HG03565 (cell line): ENCODE measurements at regions not wholly inside any gene's neighbourhood (a gene's known extent, or its start where the extent isn't known, plus 50 kb on each side); places are given as distances from the start of the nearest gene placed in this dataset.

Experiments
- ATAC-seq: cut with Tn5 transposase; IDR thresholded peaks from one replicate; pipeline ENCODE4 v1.9.1; 2021; ENCODE audit warnings: mild to moderate bottlenecking, moderate library complexity; ENCODE audit not compliant: unreplicated experiment

DNA sequence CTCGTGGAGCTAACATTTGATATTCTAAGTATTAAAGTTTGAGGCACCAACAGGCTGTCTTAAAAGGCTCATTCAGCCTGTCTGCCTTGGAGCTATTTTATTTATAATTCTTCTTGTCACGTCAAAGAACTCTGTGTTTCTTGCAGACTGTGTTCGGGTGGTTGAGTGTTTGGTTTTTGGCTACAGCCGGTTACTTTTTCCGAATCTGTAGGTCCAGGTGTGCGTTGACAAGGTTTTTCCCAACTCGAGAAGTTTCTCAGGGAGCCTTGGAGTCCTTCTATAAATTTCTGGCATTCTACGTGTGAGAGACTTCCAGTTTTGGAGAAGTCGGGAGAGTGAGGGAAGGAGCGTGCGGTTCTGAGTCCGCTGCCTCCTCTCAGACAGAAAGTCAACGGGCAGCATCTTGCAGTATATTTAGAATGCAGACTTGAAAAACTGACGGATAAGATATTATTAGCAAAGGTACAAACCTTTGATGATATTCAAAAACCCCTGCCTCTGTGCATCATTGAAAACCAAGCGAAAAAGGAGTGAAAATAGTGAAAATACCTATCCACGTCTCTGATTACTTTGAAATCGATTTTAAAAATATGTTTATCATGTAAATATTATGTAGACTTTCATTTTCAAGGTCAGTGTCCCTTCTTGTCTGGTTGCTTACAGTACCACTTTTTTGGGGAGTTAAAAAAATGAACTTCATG, 85.2 kb upstream of the PPARA start:
- ATAC-seq = no peak

DNA sequence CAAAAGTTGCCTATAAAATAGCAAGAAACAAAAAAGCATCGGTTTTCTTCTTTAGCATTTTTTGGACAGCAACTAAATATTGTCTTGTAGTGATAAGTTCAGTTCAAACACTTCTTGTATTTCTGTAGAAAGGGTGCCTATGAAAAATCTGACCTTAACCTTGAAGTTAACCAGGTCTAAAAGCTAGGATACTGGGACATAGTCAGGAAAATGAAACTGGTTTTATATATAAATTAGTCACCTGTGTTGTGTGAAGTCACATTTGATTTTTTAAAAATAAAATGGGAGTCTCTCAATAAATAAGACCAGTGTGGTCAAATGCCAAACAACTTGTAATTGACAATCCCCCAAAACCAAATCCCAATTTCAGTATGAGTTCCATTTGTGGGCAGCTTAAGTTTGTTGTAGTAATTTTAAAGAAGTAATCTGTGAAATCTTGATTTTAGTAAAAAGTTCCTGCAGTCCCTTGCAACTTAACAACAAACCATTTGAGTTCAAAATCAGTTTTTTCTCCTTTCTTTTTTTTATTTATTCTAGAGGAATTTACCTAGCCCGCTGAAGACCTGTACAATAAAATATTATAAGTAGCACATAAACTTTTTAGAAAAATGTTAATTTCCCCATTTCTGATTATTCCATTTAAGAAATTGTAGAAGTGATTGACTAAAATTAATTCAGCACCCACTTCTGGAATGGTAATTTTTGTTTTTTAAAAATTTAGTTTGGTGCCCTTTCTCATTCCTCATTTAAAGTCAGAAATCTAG, 84.5 kb upstream of the PPARA start:
- no peak for ATAC-seq

DNA sequence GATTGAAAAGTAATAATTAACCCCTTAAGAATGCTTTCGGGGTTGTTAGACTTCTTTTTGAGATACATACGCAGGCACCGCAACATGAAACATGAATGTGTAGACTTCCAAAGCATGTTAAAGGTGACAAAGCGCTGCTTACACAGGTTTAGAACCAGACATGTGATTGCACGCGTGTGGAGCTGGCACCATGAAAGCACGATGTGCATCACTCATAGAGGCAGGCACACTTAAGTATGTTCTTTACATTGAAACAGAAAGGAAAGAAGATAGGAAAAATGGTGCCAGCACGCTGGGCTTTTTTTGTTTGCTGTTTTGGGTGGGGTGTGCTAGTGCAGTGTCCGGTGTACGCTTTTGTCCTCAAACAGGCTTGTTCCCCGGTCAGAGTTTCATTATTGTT, 83.6 kb upstream of the PPARA start:
- no peak for ATAC-seq

DNA sequence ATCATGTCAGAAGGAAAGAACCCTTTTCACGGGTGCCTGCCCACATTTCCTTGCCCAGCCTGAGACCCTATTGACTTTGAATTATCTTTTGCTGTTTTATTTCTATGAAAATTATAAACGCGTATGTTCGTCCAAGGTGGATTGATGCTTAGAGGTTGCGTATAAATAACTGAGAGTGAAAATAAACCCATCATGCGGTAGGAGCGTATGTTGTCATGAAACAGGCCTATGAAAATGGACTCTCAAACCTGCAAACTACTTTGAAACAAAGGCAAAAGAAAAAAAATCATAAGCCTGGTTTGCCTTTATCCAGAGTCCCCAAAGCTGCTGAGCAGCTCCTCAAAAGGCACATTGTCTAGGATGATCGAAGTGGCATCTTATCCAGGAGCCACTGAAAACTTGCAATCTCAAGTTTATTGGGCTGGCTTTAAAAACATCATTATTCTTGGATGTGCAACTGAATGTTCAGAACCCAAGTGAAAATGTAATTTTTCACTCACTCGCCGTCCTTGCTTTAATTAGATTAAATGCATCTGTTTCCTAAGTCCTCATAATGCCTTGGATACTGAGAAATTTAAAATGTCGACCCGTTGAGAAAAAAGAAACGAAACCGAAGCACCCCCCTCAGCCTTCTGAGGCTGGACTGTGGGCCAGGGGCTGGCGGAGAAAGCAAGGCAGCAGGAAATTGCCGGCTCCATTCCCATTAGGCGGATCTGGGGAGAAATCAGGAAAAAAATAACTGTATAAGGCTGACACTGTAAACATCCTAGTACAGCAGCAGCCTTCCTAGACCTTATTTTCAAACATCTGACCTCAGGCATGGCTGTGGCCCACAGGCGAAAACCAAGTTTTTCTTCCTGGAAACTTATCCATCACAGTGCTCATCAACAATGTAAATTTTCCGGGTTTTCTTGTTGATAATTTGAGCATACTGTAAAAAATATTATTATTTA, 82.9 kb upstream of the PPARA start:
- ATAC-seq = no peak

DNA sequence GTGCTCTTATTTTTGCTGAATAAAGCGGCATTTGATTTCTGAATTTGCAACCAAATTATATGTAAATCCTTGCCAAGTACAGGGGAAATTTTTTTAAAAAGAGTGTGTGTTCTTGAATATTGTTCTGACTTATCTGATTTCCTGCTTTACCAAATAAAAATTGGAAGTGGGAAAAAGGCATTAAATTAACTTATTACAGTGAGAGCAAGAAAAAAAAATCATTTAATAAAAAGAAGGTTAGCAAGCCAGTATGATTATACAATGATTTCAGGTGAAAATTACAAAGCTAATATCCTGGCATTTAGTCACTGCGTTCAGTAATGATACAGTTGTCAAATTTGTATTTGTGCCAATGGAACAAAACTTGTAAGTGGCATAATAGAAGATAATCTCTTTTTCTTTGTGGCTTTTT, 82.1 kb upstream of the PPARA start:
- no peak for ATAC-seq

DNA sequence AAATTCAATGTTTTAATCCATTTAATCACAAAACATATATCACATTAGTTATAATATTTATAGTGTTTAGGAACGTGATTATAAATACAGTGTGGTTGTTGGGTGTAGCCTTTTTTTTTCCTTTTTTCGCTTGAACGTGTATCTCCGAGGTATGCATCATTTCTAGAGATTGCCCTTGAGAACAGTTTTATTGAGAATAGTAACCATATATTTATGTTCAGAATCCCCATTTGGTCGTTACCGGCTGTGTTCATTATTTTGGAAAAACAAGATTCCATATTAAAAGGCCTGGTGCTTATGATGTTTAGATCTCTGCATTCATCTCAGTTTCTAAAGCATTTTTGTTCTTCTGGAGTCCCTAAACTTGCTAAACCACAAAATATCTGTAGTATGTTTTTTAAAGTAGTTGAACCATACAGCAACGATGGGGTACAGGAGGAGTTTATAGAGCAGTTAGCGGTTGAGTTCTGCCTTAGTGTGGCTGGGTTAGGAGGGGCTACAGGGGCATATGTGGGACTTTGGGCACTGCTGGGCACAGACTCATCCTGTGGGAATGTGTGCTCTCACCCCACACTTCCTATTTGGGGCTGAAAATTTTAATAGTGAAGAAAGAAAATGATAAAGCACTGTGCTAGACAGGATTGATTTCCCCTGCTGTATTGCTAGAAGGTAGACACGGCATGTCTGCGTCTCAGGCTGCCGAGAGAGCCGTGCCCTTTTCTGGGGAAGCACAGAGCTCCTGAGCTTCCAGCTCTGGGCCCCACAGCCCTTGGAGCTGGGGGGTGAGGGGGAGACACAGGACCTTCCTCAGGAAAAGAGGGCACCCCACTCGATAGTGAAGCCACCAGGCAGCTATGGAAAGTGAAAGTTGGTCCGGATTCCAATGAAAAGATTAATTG, 81.5 kb upstream of the PPARA start:
- ATAC-seq = no peak

DNA sequence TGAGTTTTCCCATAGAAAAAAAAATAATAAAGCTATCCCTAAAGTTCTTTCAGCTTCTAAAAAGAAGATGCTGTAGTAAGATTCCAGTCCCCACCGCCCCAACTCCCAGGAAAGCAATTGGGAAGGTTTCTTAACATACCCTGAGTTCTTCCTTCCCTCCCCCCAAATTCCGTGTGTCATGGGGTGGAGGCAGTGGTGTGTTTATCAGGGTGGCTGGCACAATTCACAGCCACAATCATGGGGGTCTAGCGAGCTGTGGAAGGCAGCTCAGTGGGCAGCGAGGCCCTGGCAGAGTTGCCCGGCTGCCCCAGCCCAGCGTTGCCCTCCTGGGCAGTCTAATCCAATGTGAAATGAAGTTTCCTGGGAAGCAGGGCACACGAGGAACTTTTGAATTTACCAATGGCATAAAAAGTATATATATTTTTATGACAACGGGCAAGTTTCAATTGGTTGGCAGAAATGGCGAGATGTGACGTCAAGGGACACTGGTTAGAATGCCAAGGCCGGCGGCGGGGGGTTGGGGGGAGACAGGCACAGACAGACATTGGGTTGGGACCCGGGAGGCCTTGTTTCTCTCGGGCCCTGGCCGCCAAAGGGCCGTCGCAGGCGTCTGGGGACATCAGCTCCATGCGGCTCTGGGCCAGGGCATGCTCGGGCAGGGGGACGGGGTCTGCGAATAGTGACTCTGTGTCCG, 80.7 kb upstream of the PPARA start:
- ATAC-seq = no peak

DNA sequence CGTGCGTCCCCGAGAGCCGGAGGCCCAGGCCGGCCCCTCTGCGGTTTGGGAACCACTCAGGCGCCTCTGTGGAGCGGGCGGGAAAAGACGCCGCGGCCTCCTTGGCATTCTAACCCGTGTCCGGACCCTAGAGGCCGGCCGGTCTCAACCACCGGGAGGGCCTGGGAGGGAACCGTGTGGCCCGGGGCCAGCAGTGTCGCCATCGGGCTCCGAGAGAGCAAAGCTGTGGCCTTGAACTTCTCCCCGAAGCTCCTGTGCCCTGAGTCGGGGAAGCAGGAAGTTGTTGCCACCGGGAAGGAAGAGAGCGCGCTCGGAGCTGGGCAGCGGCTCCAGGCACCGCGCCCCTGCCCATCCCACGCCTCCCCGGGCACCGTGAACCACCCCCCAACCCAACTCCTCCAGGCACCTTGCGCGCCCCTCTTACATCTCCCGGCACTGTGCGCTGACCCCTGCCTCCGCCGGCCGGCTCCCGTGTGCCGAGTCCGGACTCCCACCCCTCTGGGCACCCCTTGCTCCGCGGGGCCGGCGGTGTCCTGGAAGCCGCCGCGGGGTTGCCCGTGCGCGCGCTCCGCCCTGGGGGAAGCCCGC, 80.0 kb upstream of the PPARA start:
- no peak for ATAC-seq

DNA sequence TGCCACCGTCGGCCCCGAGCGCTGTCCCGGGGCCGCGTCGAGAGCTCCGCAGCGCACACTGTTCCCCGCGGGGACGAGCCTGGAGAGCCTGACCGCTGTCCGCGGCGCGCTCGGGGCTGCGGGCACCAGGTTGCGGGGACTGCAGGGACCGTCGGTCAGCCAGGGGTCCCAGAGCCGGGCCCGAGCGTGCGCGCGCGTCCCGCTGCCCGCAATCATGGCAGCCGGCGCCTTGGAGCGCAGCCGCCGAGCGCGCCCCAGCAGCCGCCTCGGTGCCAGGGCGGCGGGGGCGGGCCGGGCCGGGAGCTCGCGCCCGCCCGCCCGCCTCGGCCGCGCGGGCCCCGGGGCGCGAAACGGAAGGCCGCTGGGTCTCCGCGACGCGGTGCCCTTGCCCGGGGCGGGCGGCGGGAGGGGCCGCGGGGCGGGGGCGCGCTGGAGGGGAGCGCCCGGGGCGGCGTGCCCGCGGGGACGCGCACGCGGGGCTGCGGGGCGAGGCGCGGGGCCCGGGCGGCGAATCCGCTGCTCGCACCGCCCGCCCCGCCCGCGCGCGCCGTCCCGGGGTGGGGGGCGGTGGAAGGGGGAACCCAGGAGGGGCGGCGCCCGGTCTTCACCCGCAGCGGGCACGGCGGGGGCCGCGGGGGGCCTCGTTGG, 79.4 kb upstream of the PPARA start:
- no peak for ATAC-seq

DNA sequence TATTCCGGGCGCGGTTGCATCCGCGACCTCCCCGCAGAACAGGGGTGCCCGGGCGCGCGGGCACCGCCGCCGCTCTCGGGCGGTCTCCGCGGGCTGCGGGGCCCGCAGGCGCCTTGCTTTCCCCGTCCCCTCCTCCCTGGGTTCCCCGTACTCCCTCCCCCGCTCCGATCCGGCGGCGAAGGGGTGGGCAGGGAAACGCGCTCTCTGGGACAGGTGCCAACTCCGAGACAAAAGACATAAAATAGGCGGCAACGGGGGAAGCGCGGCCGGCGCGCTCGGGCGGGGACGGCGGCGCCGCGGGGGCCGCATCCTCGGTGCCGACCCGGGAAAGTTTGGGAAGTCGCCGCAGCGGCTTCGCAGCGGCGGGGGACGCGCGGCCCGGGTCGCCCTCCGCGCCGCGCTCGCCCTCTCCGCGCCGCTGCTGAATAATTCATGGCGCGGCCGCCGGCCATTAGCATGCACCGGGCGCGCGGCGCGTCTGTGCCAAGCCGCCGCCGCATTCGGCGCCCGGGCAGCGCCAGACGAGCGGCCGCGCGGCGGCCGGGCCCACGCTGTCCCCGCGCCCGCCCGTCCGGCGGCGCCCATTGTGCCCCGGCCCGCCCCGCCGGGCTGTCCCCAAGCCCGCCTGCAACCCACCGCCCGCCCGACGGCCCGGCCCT, 78.7 kb upstream of the PPARA start:
- ATAC-seq = no peak

DNA sequence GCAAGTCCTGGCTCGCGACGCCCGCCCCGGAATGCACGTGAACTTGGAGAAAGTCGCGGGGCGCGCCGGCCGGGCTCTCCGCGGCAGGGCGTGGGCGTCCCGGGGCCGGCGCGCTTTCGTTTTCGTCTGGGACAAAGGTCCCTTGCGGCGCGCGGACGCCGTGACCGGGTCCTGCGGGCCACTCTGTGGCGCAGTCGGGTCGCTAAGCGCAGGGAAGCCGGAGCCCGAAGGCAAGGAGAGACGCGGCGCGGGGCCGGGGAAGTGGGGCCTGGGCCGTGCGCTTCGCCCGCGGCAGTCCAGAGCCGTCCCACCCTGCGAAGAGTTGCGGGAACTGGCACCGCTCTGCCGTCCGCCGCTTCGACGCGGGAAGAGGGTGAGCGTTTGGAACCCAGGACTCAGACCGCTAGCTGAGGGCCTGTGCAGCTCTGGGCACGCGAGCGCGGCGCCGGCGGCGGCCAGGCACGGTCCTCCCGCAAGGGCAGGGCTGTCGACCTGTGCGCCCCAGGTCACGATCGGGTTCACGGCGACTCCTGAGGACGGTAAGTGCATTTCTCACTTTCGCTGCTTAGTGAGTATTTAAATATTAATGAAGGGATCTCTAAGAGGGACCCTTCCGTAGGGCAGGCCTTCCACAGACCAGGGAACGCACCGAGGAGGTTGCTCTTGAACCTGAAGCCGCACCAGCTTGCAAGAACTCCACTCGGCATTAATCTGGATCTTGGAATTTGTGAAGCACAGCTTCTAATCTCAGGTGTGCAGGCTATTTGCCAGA, 78.0 kb upstream of the PPARA start:
- ATAC-seq = no peak

DNA sequence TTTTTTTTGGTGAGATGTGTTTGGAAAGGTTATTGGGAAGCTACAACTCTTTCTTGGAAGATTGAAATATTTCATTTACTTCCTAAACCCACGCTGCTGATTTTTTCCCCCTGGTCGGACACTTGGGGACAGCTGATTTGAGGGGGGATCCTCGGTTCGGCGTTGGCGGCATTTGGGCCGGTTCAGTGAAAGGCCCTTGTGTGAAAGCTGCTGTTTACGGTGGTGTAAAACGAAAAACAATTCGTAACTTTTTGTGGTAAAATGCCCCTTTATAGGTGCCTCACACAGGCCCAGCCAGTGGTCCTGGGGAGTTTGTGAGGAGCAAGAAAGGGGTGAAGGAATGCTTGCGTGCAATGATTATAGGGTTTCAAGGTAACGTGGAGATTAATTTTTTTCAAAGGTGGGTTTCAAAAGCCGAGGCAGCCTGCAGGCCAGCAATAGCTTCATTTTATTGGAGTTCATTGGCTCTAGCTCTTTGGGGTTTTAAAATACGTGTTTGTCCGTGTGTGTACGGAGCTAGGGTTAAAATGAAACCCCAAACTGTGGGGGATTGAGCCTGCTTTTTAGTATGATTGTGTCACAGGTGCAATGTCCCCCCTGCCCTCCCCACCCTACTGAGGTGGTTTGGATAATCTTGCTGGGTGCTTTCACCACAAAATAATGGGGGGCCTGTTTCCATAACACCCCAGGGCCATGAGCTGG, 77.2 kb upstream of the PPARA start:
- no peak for ATAC-seq

DNA sequence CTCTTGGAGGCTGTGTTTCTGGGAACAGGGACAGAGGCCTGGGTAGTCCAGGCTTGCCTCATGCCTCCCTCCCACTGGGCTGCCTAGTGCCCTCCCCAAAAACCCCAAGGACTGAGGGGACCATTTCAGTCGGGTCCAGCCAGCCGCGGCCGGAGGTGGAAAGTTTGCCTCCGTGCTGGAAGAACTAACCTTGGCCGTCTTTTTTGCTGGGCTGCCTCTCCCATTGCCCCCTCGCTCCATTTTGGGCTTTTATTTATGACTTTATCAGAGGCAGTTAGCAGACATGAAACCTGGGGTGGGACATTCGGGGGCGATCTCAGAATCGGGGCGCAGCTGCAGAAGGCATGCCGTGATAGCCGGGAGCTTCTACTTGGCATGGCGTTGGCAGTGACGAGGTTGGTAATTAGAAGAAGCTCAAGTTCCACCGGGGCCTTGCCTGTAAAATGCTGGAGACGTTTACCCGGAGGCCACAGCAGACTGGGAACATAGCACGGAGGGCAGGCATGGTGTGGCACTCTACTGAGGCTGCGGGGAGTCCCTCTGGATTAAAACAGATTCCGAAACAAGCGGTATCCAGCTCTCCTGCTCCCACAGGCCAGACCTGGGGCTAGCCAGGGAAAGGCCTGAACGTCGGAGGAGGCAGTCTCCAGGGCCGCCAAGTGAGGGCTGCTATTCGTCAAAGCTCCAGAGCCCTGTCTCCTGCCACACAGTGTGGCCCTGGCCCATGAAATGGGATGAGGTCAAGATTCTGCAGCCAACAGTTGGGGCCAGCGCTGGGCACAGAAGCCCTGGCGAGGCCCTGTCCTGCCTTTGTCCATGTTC, 76.4 kb upstream of the PPARA start:
- ATAC-seq = no peak

DNA sequence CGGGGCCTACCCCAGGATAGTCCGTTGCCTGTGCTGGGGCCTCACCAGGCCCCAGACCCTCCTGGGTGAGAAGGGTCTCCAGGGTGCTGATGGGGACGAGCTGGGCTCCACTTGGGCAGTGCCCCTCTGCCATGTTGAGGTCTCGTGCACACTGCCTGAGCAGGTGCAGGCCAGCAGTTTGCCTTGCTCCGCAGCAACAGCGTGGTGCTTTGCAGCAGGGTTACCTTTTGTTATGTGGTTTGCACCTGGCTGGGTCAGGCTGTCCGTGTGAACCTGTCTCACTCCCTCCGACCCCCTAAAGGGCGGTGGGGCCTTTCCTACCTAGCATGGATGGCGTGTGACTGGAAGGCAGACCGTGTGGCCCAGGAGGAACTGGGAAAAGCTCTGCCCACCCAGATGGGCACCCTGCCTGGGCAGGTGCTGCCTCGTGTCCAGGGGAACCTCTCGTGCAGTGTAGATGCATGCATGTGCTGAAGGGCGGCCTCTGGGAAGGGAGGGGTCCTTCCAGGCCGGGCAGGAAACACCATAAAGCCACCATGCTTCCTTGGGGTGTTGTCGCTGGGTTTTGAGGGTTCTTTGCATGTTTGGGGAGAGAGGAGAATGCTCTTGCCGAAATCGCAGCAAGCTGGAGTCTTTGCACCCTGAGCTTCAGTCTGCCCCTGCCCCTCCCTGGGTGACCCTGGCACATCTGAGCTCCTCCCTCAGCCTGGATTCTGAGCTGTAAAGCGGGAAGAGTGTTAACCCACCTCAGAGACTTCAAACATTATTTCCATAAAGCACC, 75.4 kb upstream of the PPARA start:
- no peak for ATAC-seq

DNA sequence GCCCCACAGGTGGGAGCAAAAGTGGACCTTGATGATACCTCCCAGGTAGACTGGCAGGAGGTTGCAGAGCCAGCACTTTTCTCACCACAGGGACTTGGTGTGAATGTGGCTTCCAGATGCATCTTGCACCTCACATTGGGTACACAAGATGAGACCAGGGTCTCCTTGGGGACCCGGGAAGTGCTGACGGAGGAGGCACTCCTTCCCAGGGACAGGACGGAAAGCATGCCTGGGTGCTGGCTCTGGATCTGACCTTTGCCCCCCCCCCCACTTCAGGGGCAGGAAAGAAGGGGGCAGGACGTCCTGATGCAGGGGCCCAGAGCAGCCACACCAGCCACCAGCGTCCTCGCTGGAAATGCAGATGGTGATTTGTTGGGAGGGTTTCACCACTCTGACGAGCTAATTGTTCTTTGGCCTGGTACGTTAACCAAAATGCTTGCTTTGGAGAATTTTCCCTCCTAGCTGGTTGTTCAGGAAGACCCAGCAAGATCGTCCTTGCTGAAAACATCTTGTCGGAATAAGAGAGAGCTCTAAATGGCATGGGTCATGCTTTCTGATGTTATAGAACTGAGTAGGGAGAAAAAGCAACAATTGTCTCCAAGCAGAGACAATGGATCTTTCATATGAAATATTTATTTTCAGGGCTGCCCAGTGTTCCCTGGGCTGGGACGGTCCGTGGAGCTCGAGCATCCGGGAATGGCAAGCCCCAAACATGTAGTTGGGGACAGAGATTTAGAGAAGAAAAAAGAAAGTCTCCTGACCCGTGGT, 74.4 kb upstream of the PPARA start:
- no peak for ATAC-seq
